ENCODE measurements at regions not wholly inside any gene's neighbourhood (a gene's known extent, or its start where the extent isn't known, plus 50 kb on each side); places are given as distances from the start of the nearest gene placed in this dataset.
"Not testable (repeated sequence)": the region's sequence is repeated elsewhere in the genome, so short reads cannot be mapped to it uniquely, and the experiment has no call there.

DNA sequence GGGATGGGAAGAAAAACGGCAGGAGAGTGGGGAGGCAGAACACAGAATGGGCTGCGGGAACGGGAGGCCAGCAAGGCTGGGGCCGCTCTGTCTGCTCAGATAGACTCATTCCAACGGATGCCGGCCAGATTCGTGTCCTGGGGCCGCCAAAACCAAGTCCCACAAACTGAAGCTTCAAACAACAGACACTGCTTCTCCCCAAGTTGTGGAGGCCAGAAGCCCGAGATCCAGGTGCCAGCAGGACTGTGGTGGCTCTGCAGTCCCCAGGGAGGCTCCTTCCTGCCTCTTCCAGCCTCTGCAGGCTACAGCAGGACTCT lies 100.6 kb downstream of the ADRA2C start:
- DNase-seq (ENCODE audit: low read depth) = no peak

GRCh38 chr4:3867403-3868100 lies 101.4 kb downstream of the ADRA2C start:
- DNase-seq (ENCODE audit: low read depth) = no peak

DNA sequence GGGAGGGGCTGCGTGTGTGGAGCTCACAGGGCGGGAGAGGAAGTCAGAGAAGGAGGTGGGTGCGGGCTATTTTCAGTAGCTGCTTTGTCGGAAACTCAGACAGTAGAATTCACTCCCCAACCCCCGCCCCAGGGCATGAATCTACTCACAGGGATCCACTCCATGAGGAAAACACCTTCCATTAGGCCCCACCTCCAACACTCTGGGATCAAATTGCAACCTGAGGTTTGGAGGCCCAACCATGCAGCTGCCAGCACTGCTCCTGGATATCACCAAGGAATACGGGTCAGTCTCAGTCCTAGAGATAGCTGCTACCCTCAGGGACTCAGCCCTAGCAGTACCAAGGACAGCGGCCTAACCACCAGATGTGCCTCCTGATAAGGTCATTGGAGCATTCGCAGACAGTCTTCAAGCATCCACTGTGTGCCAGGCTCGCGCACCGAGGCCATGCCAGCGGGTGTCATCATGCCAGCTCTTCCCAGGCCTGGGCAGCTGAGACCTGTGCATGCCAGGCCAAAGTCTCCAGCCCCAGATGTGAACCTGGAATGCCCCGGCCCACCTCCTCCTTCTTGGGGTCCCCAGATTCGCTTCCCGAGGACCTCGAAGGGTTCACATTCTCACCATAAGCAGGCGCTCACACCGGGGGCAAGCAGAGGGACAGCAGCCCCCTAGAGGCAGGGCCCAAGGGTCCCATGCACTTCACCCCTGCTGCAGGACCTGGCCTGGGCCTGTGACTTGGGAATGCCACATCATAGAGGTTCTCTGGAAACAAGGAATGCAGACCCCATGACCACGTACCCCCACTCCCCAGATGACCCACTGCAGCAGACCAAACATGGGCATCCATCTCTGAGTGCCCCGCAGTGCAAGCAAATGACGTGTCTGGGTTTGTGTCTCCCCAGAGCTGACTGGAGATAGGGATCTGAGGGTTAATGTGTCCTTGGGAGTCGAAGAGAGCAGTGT lies 102.3 kb downstream of the ADRA2C start:
- no peak for DNase-seq (ENCODE audit: low read depth)

- no peak for DNase-seq (ENCODE audit: low read depth)
Observed at GRCh38 chr4:3869174-3869572, 103.0 kb downstream of the ADRA2C start.

DNA sequence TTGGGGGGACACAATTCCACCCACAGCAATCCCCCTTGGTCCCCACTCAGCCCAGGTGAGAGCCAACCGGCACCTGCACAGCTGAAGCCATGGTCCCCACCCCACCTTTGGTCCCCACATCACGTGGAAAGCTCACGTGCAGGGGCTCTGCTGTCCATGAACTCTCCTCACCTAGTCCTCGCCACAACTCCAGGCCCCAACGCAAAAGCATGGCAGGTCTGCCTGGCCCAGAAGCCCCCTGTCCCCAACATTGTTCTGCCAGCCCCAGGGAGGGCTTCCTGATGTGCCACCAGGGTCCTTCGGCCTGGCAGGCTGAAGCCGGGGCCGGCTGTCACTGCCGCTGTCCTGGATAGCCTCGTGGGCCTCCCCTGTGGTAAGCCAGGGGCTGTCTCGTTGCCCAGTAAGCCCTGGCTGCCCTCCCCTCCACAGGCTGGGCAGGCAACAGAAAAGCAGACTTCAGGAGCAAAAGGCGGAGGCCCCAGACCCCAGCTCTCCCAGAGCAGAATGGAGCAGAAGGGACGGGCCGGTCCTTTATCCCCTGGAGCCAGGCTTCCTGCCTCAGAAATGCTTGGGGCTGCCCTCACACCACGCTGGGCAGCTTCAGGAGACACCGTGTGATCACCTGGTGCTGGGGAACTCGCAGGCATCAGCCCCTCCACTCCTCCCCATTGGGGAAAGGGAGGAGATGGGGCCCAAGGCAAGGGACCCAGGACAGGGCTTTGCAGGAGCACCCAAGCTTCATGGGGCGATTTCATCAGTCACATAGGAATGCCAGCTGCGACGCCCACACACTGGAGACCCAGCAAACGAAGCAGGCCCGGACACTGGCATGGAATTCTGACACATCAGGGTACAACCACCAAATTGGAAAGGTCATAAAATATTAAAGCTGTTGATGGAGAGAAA lies 103.7 kb downstream of the ADRA2C start:
- DNase-seq (ENCODE audit: low read depth) = no peak

GRCh38 chr4:3870567-3870962 lies 104.4 kb downstream of the ADRA2C start:
- DNase-seq (ENCODE audit: low read depth) = no peak

- DNase-seq (ENCODE audit: low read depth) = no peak
Observed at GRCh38 chr4:3871181-3871852, 105.1 kb downstream of the ADRA2C start.

DNA sequence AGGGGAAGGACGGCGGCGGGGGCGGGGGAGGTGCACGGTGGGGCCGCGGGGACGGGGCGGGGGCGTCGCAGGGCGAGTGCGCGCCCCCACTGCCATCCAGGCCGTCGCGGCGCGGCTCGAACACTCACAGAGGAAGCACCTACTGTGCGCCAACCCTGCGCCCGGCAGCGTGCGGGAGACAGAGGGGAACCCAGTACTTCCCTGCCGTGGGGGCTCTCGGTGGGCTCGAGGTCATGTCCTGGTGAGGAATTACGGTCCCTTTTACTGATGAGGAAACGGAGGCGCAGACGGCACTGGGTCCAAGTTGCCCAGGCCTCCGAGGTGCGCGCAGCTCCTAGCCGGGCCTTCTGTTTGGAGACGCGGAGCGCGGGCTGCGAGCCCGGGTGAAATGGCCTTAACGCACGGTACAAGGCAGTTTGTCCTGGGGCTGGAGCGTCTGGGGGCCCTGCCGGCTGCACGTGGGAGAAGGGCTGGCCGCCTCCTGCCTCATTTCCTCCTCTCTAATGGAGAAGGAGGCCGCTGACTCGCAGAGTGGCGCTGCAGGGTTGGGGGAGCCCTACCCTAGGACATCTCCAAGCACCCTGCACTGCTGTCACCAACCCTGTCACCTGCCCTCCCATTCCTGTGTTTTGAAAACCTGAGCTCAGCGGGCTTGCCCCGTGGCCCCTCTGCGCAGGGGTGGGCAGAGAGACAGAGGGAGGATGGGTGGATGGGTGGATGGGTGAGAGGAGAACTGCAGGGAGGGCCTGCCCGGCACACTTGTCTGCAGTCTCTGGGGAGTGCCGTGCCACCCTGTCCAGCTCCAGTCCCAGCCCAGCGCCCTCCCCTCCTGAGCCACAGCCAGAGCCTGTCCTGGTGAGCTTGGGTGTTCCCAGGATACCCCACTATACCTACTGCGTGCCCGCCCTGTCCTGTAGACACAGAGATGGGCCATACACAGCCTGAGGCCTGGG lies 106.0 kb downstream of the ADRA2C start:
- no peak for DNase-seq (ENCODE audit: low read depth)

GRCh38 chr4:3872834-3873313 lies 106.7 kb downstream of the ADRA2C start:
- no peak for DNase-seq (ENCODE audit: low read depth)

DNA sequence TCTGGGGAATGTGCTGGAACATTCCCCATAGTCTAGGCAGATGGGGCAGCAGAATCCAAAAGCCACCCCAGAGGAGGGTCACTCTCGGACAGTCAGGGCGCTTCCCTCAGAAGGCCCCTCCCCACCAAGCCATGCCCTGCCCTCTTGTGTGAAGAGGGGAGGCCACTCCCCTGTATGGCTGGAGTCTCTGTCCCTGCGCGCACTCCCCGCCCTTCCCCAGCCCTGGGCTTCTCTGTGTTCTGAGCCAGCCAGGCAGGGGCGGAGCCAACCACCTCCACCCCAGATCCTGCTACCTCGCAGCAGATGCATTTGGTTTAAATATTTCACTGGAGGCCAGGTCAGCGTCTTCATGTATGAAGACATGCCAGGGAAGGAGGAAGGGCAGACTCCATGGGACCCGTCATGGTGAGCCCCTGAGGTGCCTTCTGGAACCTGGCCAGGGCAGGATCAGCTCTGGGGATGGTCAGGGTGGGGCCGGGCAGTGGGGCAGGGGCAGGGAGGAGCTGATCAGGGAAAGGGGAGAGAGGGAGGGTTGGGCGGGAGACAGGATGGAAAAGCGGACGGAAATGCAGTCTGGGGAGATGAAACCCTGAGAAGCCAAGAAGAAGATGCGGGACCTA lies 107.3 kb downstream of the ADRA2C start:
- DNase-seq (ENCODE audit: low read depth) = no peak

- DNase-seq (ENCODE audit: low read depth) = no peak
Observed at GRCh38 chr4:3874028-3874415, 107.8 kb downstream of the ADRA2C start.

- DNase-seq (ENCODE audit: low read depth) = no peak
Observed at GRCh38 chr4:3874525-3875110, 108.4 kb downstream of the ADRA2C start.

GRCh38 chr4:3875466-3875865 lies 109.3 kb downstream of the ADRA2C start:
- DNase-seq (ENCODE audit: low read depth) = no peak

- DNase-seq (ENCODE audit: low read depth) = not testable (repeated sequence)
Observed at GRCh38 chr4:3876057-3876845, 110.1 kb downstream of the ADRA2C start.

DNA sequence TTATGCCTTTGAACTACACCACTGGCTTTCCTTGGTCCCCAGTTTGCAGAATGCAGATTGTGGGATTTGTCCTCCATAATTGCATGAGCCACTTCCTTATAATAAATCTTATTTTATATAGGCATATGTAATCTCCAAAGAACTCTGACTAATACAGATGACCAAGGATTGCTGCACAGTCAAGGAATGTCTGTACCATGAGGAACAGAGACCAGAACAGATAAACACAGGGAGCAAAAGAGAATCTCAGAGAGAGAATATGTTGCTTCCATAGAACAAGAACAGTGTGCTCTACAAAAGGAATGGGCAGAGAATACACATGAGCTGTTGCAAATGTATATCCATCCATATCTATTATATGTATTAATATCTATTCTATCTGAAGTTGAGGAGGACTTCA lies 111.1 kb downstream of the ADRA2C start:
- no peak for DNase-seq (ENCODE audit: low read depth)

GRCh38 chr4:3877868-3878267 lies 111.7 kb downstream of the ADRA2C start:
- no peak for DNase-seq (ENCODE audit: low read depth)

DNA sequence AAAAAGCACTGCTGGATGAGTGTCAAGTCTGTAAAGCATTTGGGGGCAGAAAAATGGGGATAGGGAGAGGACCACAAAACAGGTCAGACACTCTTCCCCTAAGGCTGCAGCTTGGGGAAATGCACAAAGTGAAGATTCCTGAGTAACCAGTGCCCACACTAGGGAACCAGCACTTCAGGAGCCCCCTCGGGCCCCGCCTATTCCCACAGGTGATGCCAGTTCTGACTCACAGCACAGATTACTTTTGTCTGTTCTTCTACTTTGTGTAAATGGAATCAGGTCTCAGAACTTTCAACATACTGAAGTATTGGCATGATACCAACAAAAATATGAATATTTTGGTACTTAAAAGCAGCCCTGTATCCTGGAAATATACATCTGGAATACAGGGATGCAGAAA lies 112.5 kb downstream of the ADRA2C start:
- DNase-seq (ENCODE audit: low read depth) = no peak

- no peak for DNase-seq (ENCODE audit: low read depth)
Observed at GRCh38 chr4:3879681-3880614, 113.8 kb downstream of the ADRA2C start.
